NCI-H1048 (cell line): ENCODE measurements at regions not wholly inside any gene's neighbourhood (a gene's known extent, or its start where the extent isn't known, plus 50 kb on each side); places are given as distances from the start of the nearest gene placed in this dataset.

Experiments
- DNase-seq: peaks from one replicate; lab custom pipeline; 2025; lab: John Stamatoyannopoulos, UW

DNA sequence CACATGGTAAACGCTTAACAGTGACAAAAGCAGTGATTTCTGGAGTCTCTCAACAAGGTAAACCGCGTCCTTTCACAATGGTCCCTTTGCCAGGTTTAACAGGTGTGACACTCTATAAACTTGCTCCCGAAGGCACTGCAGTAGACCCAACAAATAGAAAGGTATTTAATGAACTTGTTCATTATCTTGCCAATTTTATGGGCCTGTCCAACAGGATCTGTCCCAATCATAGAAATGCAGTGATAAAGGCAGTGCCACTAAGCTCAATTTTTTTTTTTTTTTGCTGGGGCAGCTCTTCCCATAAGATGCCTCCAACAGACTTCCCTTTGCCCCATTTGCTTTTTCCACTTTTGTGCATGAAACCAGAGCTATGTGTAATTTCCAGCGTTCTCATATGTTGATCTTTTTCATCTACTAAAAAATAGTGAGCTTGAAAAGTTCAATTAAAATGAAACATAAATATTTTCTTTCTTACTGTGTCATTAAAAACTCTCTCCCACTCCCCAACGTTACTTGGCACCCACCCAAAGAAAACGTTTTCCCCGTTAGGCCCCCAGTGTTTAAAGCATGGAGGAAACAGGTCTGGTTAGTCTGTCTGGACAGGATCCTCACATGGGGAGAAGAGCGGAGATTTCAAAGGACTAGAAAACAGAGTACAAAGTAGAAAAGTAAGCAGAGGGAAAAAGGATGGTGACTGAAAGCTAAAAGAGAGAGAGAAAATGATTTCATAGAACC is 80.9 kb upstream of the SPATA31D4 start:
- no peak for DNase-seq

DNA sequence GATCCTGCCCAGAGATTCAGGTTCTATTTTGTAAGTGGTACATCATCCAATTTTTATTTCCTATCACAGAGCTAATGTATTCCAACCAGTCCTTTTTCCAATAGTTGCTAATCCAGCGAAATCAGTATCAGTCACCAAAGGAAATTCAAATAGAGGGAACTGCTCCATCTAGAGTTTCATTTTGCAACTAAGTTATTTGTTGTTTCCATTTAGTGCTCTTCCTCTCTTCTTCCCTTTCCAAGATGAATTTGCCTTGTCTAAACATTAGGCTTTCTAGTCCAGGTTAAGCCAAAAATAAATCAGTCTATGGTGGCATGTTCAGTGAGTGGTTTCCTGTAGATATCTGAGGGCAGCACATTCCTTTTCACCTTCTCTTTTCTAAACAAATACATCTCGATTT is 79.8 kb upstream of the SPATA31D4 start:
- DNase-seq, result no peak

DNA sequence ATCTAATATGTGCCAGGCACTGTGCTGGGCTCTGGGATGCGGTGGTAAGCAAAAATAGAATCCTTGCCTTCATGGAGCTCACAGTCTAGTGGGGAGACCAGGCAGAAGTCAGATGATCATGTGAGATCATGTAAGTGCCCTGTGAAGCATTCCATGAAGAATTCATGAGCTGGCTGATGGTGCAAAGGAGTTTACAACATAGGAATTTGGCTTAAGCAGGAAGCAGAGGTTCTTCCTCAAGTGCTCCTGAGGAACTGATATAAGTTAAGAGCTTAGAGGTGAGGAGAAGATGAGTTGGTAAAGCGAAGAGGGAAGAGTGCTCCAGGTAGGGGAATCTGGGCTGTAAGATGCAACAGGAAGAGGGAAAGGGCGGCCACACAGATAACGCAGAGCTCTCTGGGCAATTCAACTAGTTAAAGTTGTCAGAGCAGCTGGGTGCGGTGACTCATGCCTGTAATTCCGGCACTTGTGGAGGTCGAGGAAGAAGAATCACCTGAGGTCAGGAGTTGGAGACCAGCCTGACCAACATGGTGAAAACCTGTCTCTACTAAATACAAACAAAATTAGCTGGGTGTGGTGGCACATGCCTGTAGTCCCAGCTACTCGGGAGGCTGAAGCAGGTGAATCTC is 78.5 kb upstream of the SPATA31D4 start:
- no peak for DNase-seq

DNA sequence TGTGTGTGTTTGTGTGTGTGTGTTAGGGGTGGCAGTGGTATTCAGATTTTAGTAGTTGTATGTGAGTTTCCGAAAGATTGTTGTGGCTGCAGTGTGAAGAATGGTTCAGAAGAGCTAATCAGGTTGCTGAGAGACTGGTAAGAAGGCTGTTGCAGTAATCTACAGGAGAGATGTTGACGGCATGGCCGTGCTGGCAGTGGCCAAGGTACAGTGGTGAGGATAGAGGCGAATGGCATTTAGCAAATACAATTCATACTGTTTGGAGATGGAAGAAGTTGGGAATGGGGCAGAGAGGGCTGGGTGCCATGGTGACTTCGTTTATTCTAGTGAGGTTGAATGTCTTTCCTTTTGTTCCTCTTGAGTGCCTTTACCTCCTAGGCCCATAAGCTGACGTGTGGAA is 77.5 kb upstream of the SPATA31D4 start:
- DNase-seq, result no peak

DNA sequence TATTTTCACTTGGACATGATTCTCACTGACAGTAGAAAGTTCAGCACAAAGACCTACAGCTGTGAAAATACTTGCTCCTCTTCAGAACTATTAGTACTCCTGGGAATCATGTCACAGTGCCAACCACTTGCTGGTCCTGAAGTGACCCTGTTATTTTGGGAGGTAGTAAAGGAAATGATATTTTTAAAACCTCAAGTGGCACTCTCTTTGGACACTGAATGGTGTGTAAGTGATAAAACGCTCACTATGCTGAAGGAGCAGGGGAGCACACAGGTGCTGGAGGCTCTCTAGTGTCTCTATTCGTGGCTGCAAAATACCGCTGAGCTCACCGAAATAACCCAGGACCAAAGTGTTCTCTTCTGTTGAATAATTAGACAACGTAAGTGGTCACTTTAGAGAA is 76.9 kb upstream of the SPATA31D4 start:
- DNase-seq, result no peak

DNA sequence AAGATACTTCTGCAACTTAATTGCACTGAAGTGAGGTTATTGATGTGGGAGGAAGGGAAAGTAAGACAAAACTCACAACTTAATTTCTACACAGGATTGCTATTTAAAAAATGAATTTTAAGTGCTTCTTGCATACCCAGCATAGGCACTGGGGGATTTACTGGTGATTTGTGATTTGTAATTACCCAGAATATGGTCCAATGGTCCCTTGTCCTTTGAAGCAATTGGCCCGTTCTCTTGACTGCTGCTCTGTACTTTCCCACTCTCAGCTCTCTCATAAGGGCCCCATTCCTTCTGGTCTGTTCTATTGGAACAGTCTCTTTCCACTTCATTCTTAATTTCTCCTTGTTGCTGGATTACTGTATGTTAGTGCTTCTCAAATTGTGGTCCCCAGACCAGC is 75.4 kb upstream of the SPATA31D4 start:
- DNase-seq, result no peak

DNA sequence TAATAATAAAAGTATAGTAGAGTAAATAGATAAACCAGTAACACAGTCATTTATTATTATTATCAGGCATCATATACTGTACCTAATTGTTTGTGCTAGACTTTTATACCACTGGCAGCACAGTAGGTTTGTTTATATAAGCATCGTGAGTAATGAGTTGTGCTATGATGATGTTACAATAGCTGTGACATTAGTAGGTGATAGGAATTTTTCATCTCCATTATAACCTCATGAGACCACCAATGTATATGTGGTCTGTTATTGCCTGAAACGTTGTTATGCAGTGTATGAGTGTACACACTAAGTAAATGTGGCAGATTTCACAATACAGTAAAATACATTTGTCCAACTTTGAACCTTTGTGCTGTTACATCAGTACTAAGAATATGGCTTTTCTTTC is 72.7 kb upstream of the SPATA31D4 start:
- no peak for DNase-seq

DNA sequence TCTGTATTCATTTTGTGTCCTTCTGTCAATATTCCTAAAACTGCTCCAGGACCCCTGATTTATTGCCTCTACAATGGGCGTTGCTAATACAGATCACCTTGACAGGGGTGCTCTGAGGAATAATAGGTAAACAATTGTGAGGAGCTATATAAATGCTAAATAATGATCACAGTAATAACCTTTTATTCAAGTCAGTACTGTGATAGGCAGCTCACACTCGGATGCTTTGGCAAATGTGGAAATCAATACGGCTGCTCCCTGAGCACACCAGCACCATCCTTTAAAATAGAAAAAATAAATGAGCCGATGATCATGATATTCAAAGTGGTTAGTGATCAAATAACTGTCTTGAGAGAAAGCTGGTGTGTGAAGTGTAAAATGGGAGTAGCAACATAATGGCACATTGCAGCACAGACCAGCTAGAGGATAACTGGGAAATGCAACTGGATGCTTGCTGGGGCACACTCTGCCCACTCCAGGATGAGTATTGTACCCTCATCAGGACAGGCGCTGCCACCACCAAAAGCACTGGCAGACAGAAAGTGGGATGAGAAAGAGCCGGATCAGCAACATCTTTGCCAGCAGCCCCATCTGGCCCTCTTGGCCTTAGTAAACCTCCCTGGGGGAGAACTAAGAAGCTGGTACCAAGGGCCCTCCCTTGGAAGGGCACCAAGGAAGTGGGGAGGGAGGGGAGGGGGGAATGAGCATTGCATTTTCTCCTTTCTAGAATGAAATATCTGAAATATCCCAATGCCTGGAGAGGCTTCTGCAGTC is 69.4 kb upstream of the SPATA31D4 start:
- DNase-seq, result no peak

DNA sequence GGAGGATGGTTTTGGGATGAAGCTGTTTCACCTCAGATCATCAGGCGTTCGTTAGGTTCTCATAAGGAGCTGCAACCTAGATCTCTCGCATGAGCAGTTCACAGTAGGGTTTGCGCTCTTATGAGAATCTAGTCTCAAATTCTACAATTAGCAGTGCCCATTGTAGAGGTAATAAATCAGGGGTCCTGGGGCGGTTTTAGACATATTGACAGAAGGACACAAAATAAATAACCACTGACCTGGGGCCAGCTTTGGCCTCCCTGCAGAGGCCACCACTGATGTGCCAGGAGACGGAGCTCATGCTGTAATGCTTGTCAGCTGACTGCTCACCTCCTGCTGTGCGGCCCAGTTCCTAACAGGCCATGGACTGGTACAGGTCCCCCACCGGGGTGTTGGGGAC is 67.6 kb upstream of the SPATA31D4 start:
- DNase-seq, result no peak

DNA sequence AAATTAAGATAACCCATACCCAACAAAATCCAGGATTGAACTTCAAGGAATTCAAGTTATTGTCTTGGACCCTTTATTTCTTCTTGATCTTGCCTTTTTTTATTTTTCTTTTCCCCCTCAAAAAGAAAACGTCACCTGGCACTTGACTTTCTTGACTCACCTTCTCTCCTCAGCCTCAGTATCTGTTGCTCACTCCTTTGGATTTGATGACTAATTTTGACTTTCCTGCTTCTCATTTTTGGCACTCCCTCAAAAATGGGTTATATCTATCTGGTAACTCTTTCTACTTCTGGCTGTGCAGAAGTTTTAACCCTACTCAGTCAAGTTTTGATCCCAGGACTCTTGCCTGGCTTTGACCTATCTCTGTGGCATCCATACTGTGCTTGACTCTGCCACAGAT is 66.6 kb upstream of the SPATA31D4 start:
- DNase-seq, result no peak

DNA sequence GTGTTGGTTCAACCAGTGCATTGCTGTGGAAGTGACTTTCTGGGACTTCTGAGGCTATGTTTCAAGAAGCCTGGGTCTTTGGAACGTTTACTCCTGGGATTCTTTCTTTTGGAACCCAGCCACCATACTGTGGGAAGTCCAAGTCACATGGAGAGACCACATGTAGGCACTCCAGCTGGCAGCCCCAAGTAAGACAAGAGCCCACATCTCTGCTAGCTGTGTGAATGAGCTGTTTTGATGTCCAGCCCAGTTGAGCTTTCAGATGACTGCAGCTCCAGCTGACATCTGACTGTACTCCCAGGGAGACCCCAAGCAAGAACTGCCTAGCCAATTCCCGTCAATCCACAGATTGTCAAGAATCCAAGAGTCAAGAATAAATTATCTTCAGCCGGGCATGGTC is 60.1 kb upstream of the SPATA31D4 start:
- no peak for DNase-seq

DNA sequence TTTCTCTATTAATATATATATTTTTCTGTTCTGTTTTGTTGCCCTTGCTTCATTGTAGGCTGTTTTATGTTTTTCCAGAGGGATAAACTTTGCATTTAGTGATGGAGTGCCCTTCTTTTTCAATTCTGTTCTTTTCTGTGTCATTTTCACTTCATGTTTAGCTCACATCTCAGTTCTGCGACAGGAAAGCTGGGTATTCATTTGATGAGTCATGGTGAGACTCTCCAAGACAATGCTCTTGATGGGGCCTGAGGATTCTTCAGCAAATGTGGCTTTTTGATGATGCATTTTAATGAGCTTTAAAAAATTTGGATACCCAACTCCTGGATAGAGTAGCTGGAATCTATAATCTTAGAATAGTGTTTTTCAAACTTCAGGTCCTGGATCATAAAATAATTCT is 56.5 kb upstream of the SPATA31D4 start:
- no peak for DNase-seq

DNA sequence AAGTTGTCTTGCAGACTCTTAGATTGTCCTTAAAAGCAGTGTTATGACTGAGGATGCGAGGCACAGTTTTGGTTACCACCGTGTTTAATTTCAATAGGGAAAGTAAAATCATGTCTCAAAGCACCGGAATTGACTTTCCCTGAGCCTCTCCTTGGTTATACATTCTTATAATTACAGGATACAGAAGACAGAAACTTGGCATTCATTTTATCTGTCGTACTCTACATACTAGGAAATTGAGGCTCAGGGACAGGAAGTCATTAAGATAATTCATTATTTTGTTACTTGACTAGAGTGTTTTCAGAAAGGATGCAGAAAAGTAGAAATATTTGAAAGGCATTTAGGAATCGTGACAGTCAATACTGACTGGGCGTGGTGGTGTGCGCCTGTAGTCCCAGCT is 54.0 kb upstream of the SPATA31D4 start:
- no peak for DNase-seq

DNA sequence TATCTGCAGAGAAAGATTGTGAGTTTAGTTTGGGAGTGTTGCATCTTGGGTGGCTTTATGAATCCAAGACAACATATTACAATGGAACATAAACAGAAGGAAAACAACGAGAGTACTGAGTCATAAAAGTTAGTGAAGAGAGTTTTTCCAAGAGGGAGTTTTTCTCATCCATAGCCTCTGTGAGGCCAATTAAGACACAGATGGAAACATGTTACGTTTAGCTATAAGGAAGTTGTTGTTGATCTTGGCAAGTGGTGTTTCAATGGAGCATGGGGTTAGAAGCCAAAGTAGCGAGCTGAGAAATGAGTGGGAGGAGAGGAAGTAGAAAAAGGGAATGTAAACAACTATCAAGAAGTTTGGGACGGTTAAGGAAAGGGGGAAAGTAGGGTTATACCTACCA is 53.3 kb upstream of the SPATA31D4 start:
- no peak for DNase-seq

DNA sequence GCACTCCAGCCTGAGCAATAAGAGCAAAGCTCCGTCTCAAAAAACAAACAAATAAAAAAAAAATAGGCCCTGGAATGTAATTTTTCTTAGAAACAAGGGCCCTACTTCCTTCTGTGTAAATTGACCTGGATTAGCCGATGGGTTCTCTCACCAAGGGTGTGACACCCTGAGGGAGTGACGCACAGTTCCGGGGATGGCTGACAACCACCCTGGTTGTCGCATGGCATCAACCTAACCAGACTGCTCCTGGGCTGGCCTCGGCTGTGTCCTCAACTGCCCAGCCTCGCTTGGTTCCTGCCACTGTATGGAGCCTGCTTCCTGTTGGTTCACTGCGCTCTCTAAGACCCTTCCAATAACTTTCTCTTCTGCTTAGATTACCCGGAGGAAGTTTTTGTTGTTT is 51.2 kb upstream of the SPATA31D4 start:
- no peak for DNase-seq
